K562 (cell line): ENCODE measurements at regions not wholly inside any gene's neighbourhood (a gene's known extent, or its start where the extent isn't known, plus 50 kb on each side); places are given as distances from the start of the nearest gene placed in this dataset.

Source experiments
- ATAC-seq: fragments of 200-7000 bp; cut with Tn5 transposase; 3 replicates; pipeline ENCODE4 v1.9.1; 2020; ENCODE audit warnings: moderate library complexity
- BruUV-seq: library from RNA; stranded (reverse); fragments of 400-500 nt; replicated peaks from 2 replicates; lab custom pipeline; 2021; lab: Mats Ljungman, UMichigan
- CTCF ChIA-PET: fragments of 300-600 bp; formaldehyde crosslinking; extraction: SDS; loops from one replicate; lab custom pipeline; 2021; ENCODE audit warnings: low intra/inter-chr PET ratio; lab: Yijun Ruan, JAX
- POLR2A ChIA-PET: fragments of 300-600, 350-650 bp; sonication (Branson Sonifier 250); formaldehyde crosslinking; extraction: SDS; loops from one replicate; lab custom pipeline; 2021; ENCODE audit warnings: antibody characterized with exemption, inconsistent platforms; lab: Yijun Ruan, JAX
- DNase-seq, 4 experiments: peaks; one replicate each; pipeline versions ENCODE4 v3.0.0 to v3.0.0-alpha.2; 2011 to 2018; ENCODE audit warnings: low spot score in 3 of 4, mixed read lengths in 3 of 4; ENCODE audit errors: extremely low read depth in 1 of 4
- FAIRE-seq: peaks from 2 replicates; lab custom pipeline; 2011; peaks lifted over from hg19 to GRCh38; lab: Jason Lieb, UNC
- H2AFZ ChIP-seq: 2 replicates; pipeline ENCODE4 v1.6.0; 2011; ENCODE audit warnings: low read depth, low read length, control low read depth, inconsistent platforms
- H3K27ac ChIP-seq: fragments of 200-600 bp; 3 replicates; pipeline ENCODE4 v1.8.0; 2011; ENCODE audit warnings: low read depth, mild to moderate bottlenecking, control low read depth, inconsistent platforms, low read length, moderate library complexity, mixed read lengths; ENCODE audit errors: extremely low read depth
- H3K27me3 ChIP-seq, 2 experiments: fragments of 300-600 bp in 1 of 2; 2 replicates in 1 of 2; 3 replicates in 1 of 2; pipeline versions ENCODE4 v1.6.0 to v1.8.0; 2011; ENCODE audit warnings: inconsistent platforms in 2 of 2, low read length in 2 of 2, mild to moderate bottlenecking in 1 of 2, mixed read lengths in 1 of 2, moderate library complexity in 1 of 2; ENCODE audit not compliant: control insufficient read depth in 2 of 2, insufficient read depth in 2 of 2
- H3K36me3 ChIP-seq: fragments of 300-600 bp; 3 replicates; pipeline ENCODE4 v1.8.0; 2011; ENCODE audit warnings: mild to moderate bottlenecking, low read length, inconsistent platforms; ENCODE audit not compliant: control insufficient read depth, insufficient read depth
- H3K4me1 ChIP-seq, 2 experiments: fragments of 200-600 bp in 1 of 2; replicated peaks in 1 of 2; 2 replicates in 1 of 2; 3 replicates in 1 of 2; pipeline versions ENCODE4 v1.5.1 to v1.8.0; 2011; ENCODE audit warnings: inconsistent platforms in 2 of 2, low read length in 2 of 2, mild to moderate bottlenecking in 1 of 2, mixed read lengths in 1 of 2, moderate library complexity in 1 of 2; ENCODE audit not compliant: control insufficient read depth in 2 of 2, insufficient read depth in 2 of 2
- H3K4me2 ChIP-seq: 2 replicates; pipeline ENCODE4 v1.6.1; 2011; ENCODE audit warnings: low read length, control low read depth, inconsistent platforms, mixed read lengths; ENCODE audit not compliant: insufficient read depth
- H3K4me3 ChIP-seq: fragments of 200-600 bp; sonication (generic), shearing (Covaris generic); 2 replicates; pipeline ENCODE4 v1.5.1; 2016; ENCODE audit warnings: control low read depth, inconsistent platforms
- H3K79me2 ChIP-seq: fragments of 200-600 bp; 3 replicates; pipeline ENCODE4 v1.8.0; 2011; ENCODE audit warnings: low read length, inconsistent platforms; ENCODE audit not compliant: control insufficient read depth, insufficient read depth
- H3K9ac ChIP-seq, 2 experiments: 2 replicates each; pipeline versions ENCODE4 v1.6.0 to v1.6.1; 2011; ENCODE audit warnings: low read depth in 2 of 2, low read length in 2 of 2, control low read depth in 1 of 2, inconsistent platforms in 1 of 2, mild to moderate bottlenecking in 1 of 2, mixed read lengths in 1 of 2; ENCODE audit not compliant: insufficient read depth in 1 of 2
- H3K9me1 ChIP-seq: one replicate; pipeline ENCODE4 v1.6.0; 2011; ENCODE audit warnings: inconsistent platforms, mild to moderate bottlenecking, low read length, moderate library complexity; ENCODE audit not compliant: control insufficient read depth, insufficient read depth
- H3K9me3 ChIP-seq: replicated peaks from 2 replicates; pipeline ENCODE4 v1.5.1; 2011; ENCODE audit warnings: low read depth, low read length, inconsistent platforms; ENCODE audit not compliant: control insufficient read depth, insufficient read depth
- H4K20me1 ChIP-seq: replicated peaks from 2 replicates; pipeline ENCODE4 v1.6.1; 2011; ENCODE audit warnings: low read length, inconsistent platforms, mixed read lengths; ENCODE audit not compliant: control insufficient read depth, insufficient read depth
- BDP1 ChIP-seq: IDR thresholded peaks from 3 replicates; pipeline ENCODE4 v1.6.1; 2011; ENCODE audit not compliant: insufficient read length, insufficient read depth
- CBX2 ChIP-seq: fragments of 200-600 bp; sonication (generic); IDR thresholded peaks from one replicate; pipeline ENCODE4 v1.6.1; 2012; ENCODE audit warnings: mild to moderate bottlenecking, low read length, inconsistent platforms; ENCODE audit not compliant: insufficient read depth, poor library complexity, severe bottlenecking
- CHD4 ChIP-seq: fragments of 200-600 bp; sonication (generic); IDR thresholded peaks from 3 replicates; pipeline ENCODE4 v1.6.1; 2012; ENCODE audit warnings: low read depth, mild to moderate bottlenecking, mixed read lengths, low read length, inconsistent platforms; ENCODE audit not compliant: insufficient read depth, insufficient replicate concordance, poor library complexity, severe bottlenecking
- EHMT2 ChIP-seq: fragments of 450-650 bp; IDR thresholded peaks from 2 replicates; pipeline ENCODE4 v1.6.1; 2018; ENCODE audit warnings: antibody characterized with exemption
- MIER1 ChIP-seq: fragments of 450-650 bp; IDR thresholded peaks from 2 replicates; pipeline ENCODE4 v1.6.1; 2016; ENCODE audit warnings: antibody characterized with exemption, mild to moderate bottlenecking, low read depth
- RBM25 ChIP-seq: fragments of 200-400 bp; formaldehyde crosslinking; IDR thresholded peaks from 2 replicates; pipeline ENCODE4 v1.6.1; 2018; ENCODE audit warnings: low read length, low read depth, moderate library complexity; ENCODE audit not compliant: severe bottlenecking
- REST ChIP-seq, 2 experiments: fragments of 450-650 bp; formaldehyde crosslinking in 1 of 2; IDR thresholded peaks; 2 replicates each; pipeline versions ENCODE4 v1.4.0 to v1.6.1; 2014 to 2020; ENCODE audit warnings: mild to moderate bottlenecking in 2 of 2, borderline replicate concordance in 1 of 2, low read depth in 1 of 2
- SRSF1 ChIP-seq: fragments of 200-400 bp; formaldehyde crosslinking; IDR thresholded peaks from 2 replicates; pipeline ENCODE4 v1.6.1; 2017; ENCODE audit warnings: mild to moderate bottlenecking, low read depth, low read length, moderate library complexity
- TAF9B ChIP-seq: fragments of 450-650 bp; IDR thresholded peaks from 2 replicates; pipeline ENCODE4 v1.6.1; 2018; ENCODE audit warnings: mild to moderate bottlenecking; ENCODE audit not compliant: partially characterized antibody
- TSC22D4 ChIP-seq: fragments of 450-650 bp; IDR thresholded peaks from 2 replicates; pipeline ENCODE4 v1.6.1; 2016; ENCODE audit warnings: missing genetic modification characterization, missing biosample characterization, control low read depth
- ZNF253 ChIP-seq: fragments of 250-450 bp; sonication (Bioruptor Pico); conservative IDR thresholded peaks from 2 replicates; pipeline ENCODE4 v1.6.1; 2021; ENCODE audit warnings: mild to moderate bottlenecking
- ZNF347 ChIP-seq: fragments of 450-650 bp; formaldehyde crosslinking; IDR thresholded peaks from 2 replicates; pipeline ENCODE4 v1.4.0; 2020; ENCODE audit warnings: low read depth, mild to moderate bottlenecking, moderate library complexity
- ZNF655 ChIP-seq: fragments of 250-450 bp; sonication (Bioruptor Pico); IDR thresholded peaks from 2 replicates; pipeline ENCODE4 v1.5.0; 2021
- WGBS: fragments of 100-300 bp; shearing (Covaris generic); methylation state at CpG from one replicate; pipeline ENCODE4 v1.1.6; 2016; ENCODE audit warnings: low coverage, mixed read lengths; ENCODE audit not compliant: insufficient coverage; ENCODE audit errors: missing lambda C conversion rate; 5-methylcytosine and 5-hydroxymethylcytosine counted together
- in situ Hi-C: fragments of 300-500 bp; cut with MboI; formaldehyde crosslinking; loops from 4 replicates; pipeline ENCODE4 v1.15.0; 2018; ENCODE audit warnings: inconsistent platforms, mixed read lengths
- intact Hi-C: fragments of 100-400 bp; cut with micrococcal nuclease; formaldehyde crosslinking; loops from 2 replicates; pipeline ENCODE4 v1.14.2; 2022

- intact Hi-C loops (no loop called here), in situ Hi-C loops (no loop called here)
- Histone ChIP-seq H3K79me2 (no peaks in the 10 kb centered on the region), H3K4me2 (no peak overlapping the region), H2AFZ (no peak overlapping the region), H3K4me3 (no peak overlapping the region), H3K36me3 (no peaks in the 10 kb centered on the region), H3K27me3 (no peaks in the 10 kb centered on the region), H3K27ac (no peak overlapping the region), H3K4me1 (peaks cover 0 to under 1% of the 10 kb centered on the region in 2 experiments; a peak in 1 of 5 replicates), H3K9me1 (no peaks in the 10 kb centered on the region), H3K9ac (no peak overlapping the region), H4K20me1 (no peaks in the 10 kb centered on the region), H3K9me3 (no peaks in the 10 kb centered on the region)
- no peak for FAIRE-seq
- ChIA-PET POLR2A (no interaction called here), CTCF (no interaction called here)
- DNase-seq: peak in 2 of 4 experiments; percentile 9 to 14
- ATAC-seq: no peak
- WGBS: under 1% methylated on average over 10 of the region's 15 CpGs
- no TSS peak for BruUV-seq
- TF ChIP-seq SRSF1: no peak
- TF ChIP-seq ZNF655 (CRISPR knock-in tag): no peak
- no peak for TF ChIP-seq RBM25
- TF ChIP-seq REST (IDR thresholded peaks at IDR 0.05; ENCODE audit: borderline replicate concordance): peak; percentile 92
- TF ChIP-seq REST (CRISPR knock-in tag; IDR thresholded peaks at IDR 0.05; ENCODE audit: low read depth): peak; percentile 87
- TF ChIP-seq CHD4: no peak
- no peak for TF ChIP-seq ZNF253 (CRISPR knock-in tag)
- TF ChIP-seq ZNF347: no peak
- no peak for TF ChIP-seq TSC22D4 (tag)
- no peak for TF ChIP-seq CBX2
- TF ChIP-seq TAF9B: no peak
- peak; percentile 69; the same call in 1 of the 2 replicates for TF ChIP-seq MIER1
- TF ChIP-seq EHMT2: peak; percentile 89
- no peak for TF ChIP-seq BDP1
These were observed 127.4 kb upstream of the DPYD start for GRCh38 chr1:98048244-98048643.
